Skeletal muscle tissue (tissue), 3 donors: ENCODE measurements at regions not wholly inside any gene's neighbourhood (a gene's known extent, or its start where the extent isn't known, plus 50 kb on each side); places are given as distances from the start of the nearest gene placed in this dataset.

Experiments used
- H3K27ac ChIP-seq: one replicate; pipeline ENCODE4 v1.7.0; 2013; ENCODE audit warnings: mild to moderate bottlenecking, low read depth, low read length, inconsistent platforms
- H3K27me3 ChIP-seq, 3 donors: one replicate each; pipeline ENCODE4 v1.7.0; 2013; ENCODE audit warnings: low read length in 3 of 3; ENCODE audit not compliant: control insufficient read depth in 3 of 3, insufficient read depth in 3 of 3
- H3K36me3 ChIP-seq, 3 donors: one replicate each; pipeline ENCODE4 v1.7.0; 2013; ENCODE audit warnings: low read length in 3 of 3; ENCODE audit not compliant: control insufficient read depth in 3 of 3, insufficient read depth in 3 of 3
- H3K4me1 ChIP-seq, 3 donors: one replicate each; pipeline ENCODE4 v1.7.0; 2013; ENCODE audit warnings: low read length in 3 of 3, mild to moderate bottlenecking in 3 of 3; ENCODE audit not compliant: control insufficient read depth in 3 of 3, insufficient read depth in 3 of 3
- H3K4me3 ChIP-seq, 3 donors: one replicate each; pipeline ENCODE4 v1.7.0; 2013; ENCODE audit warnings: low read length in 3 of 3
- H3K9ac ChIP-seq, 3 donors: one replicate each; pipeline ENCODE4 v1.7.0; 2013; ENCODE audit warnings: low read length in 3 of 3, mild to moderate bottlenecking in 3 of 3, moderate library complexity in 2 of 3, low read depth in 1 of 3
- H3K9me3 ChIP-seq, 3 donors: one replicate each; pipeline ENCODE4 v1.7.0; 2013; ENCODE audit warnings: low read length in 3 of 3; ENCODE audit not compliant: control insufficient read depth in 3 of 3
- donor health status: Osteomylitis.

- H3K4me1 ChIP-seq = no peaks in the 10 kb centered on the region
- H3K27me3 ChIP-seq = no peaks in the 10 kb centered on the region
- no peak overlapping the region for H3K4me3 ChIP-seq
- no peaks in the 10 kb centered on the region for H3K9me3 ChIP-seq
- H3K36me3 ChIP-seq = no peaks in the 10 kb centered on the region
- H3K27ac ChIP-seq = no peak overlapping the region
- no peak overlapping the region for H3K9ac ChIP-seq
These were observed 55.1 kb upstream of the SLC1A1 start for GRCh38 chr9:4435197-4435596.

DNA sequence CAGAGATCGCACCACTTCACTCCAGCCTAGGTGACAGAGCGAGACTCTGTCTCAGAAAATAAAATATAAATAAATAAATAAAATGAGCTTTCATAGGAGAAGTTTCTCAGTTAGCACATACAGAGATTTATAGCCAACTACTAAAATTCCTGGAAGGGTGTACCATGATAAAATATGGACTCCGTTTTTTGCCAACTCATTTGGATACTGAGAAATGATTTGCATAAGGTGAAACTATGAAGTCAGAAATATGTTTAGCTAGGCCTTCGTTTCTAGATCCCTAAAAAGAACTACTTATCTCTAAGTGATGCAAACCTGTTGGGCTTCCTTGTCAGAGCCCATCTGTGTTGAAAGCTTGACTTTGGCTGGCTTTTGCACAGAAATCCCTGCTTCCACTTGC is 56.9 kb upstream of the SLC1A1 start:
- H3K4me3 ChIP-seq = no peak overlapping the region

DNA sequence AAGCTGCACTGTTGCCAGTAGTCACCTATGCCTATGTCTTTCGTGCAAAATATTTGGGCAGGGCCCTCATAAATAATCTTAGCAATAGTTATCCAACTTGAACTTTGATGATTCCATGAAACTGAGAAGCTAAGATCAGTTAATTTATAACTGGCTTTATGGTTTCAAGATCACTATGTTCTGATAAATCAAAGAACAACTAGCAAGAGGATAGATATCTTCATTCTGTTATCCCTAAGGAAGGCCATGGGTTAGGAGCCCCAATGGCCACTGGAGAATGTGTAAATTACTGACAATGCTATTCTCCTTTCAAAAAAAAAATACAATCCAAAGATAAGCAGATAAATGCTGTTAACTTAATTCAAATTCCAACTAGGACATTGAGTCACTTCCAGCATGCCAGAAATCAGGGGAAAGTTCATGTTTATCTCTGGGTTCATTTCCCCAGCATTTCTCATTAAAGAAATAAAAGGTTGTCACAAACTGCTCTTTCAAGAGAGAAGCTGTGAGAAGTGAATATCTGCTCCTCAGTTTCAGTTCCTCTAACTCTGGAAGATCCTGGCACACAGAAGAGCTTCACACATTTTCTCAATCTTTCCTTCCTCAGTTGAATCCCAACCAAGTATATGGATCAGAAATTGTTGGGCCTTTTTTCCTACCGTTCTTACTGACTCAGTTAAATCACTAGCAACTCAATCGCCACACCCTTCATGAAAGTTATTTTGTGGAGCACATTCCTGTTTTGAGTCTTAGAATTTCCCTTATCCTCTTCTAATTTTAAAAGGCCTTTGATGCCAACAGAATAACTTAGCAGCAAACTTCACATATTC is 59.6 kb upstream of the SLC1A1 start:
- Histone ChIP-seq H3K27ac (peak overlapping the region; percentile 8), H3K9me3 (no peaks in the 10 kb centered on the region), H3K27me3 (no peaks in the 10 kb centered on the region), H3K4me3 (no peak overlapping the region), H3K4me1 (no peaks in the 10 kb centered on the region), H3K36me3 (no peaks in the 10 kb centered on the region), H3K9ac (no peak overlapping the region)

More for the DNA sequence above, 56.9 kb upstream of the SLC1A1 start:
- Histone ChIP-seq H3K27me3 (no peaks in the 10 kb centered on the region), H3K36me3 (no peaks in the 10 kb centered on the region), H3K4me1 (no peaks in the 10 kb centered on the region), H3K9ac (no peak overlapping the region), H3K27ac (no peak overlapping the region), H3K9me3 (no peaks in the 10 kb centered on the region)

GRCh38 chr9:4425319-4426045 is 64.8 kb upstream of the SLC1A1 start:
- Histone ChIP-seq H3K4me3 (no peak overlapping the region), H3K9me3 (no peaks in the 10 kb centered on the region), H3K27ac (no peak overlapping the region), H3K4me1 (no peaks in the 10 kb centered on the region), H3K36me3 (no peaks in the 10 kb centered on the region), H3K9ac (no peak overlapping the region), H3K27me3 (peaks cover 0 to 3% (median 0%) of the 10 kb centered on the region in 3 donors)

DNA sequence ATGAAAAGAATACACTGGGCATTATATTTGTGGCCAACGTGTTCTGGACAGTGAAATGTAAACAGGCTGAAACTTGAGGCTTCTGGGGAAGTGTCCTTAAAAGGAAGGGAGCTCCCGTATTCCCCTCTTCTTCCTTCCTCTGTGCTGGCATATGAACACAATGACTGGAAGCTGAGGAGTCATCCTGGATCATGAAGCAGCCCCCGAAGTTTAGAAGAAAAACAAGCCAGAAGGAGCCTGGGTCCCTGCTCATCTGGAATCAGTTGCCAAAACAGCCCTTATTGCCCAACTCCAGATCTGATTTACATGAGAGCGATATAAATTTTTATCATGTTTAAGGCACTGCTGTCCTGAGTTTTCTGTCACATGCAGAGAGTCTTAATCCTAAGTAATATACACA is 65.4 kb upstream of the SLC1A1 start:
- Histone ChIP-seq H3K4me1 (no peaks in the 10 kb centered on the region), H3K9ac (no peak overlapping the region), H3K27ac (no peak overlapping the region)

GRCh38 chr9:4424038-4424437 is 66.2 kb upstream of the SLC1A1 start:
- Histone ChIP-seq H3K36me3 (no peaks in the 10 kb centered on the region), H3K4me1 (no peaks in the 10 kb centered on the region), H3K27ac (no peak overlapping the region), H3K4me3 (no peak overlapping the region), H3K27me3 (peaks cover 0 to 3% (median 0%) of the 10 kb centered on the region in 3 donors), H3K9ac (no peak overlapping the region), H3K9me3 (no peaks in the 10 kb centered on the region)

More for the DNA sequence above, 65.4 kb upstream of the SLC1A1 start:
- Histone ChIP-seq H3K27me3 (peaks cover 0 to 3% (median 0%) of the 10 kb centered on the region in 3 donors), H3K9me3 (no peaks in the 10 kb centered on the region), H3K4me3 (no peak overlapping the region), H3K36me3 (no peaks in the 10 kb centered on the region)

DNA sequence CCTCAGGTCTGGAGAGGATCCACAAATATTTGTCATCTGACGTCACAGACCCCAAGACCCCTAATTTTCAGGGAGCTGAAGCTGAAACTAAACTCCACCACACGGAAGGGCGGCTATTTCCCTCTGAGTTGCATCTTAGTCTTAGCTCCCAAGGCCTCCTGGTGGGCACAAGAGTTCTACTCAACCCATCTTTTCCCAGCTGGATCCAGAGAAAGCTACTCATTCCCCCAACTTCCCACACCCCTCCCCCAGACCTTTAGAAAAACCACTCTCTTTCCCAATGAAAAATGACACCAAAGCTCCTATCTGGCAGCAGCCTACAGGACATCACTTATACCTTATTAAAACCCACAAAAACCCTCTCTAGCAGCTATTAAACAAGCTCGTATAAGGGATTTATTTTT is 67.1 kb upstream of the SLC1A1 start:
- no peaks in the 10 kb centered on the region for H3K36me3 ChIP-seq
- H3K9ac ChIP-seq = no peak overlapping the region

DNA sequence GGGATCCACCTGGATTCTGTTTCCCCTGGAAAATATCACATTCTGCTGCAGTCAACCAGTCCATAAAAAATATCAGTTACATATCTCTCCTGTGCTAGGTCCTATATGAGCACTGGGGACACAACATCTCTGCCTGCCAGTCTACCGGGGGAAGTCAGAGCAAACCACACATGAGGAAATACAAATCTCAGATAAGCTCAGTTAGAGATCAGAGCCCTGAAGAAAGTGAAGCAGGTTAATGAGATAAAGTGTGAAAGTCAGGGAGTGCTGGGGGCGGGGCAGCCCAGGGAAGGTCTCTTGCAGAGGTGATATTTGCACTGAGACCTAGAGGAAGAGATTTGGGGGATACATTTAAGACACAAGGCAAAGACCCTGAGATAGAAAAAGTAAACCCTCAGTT is 67.8 kb upstream of the SLC1A1 start:
- Histone ChIP-seq H3K27ac (no peak overlapping the region), H3K9me3 (no peaks in the 10 kb centered on the region), H3K9ac (no peak overlapping the region), H3K36me3 (no peaks in the 10 kb centered on the region), H3K4me1 (no peaks in the 10 kb centered on the region), H3K27me3 (peaks cover 0 to 3% (median 0%) of the 10 kb centered on the region in 3 donors), H3K4me3 (no peak overlapping the region)

More for the DNA sequence above, 67.1 kb upstream of the SLC1A1 start:
- no peak overlapping the region for H3K27ac ChIP-seq
- no peaks in the 10 kb centered on the region for H3K9me3 ChIP-seq
- peaks cover 0 to 3% (median 0%) of the 10 kb centered on the region in 3 donors for H3K27me3 ChIP-seq
- no peak overlapping the region for H3K4me3 ChIP-seq
- no peaks in the 10 kb centered on the region for H3K4me1 ChIP-seq

DNA sequence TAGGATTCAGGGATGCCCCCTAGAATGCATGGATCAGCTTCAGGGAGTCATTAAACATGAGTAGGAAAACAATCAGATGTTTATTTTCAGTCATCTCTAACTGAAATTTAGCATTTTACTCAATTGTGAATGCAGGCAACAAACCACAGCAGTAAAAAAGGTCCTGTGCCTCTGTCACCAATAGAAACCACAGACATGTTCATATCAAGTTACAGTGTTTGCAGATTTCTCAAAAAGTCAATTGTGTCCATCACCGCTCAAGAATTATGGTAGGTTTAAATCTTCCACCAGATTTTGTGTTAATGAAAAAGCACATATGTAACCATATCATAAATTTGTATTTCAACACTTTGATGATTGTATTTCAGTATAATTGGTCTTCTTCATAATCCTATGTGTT is 68.4 kb upstream of the SLC1A1 start:
- Histone ChIP-seq H3K27ac (no peak overlapping the region), H3K36me3 (no peaks in the 10 kb centered on the region), H3K27me3 (peaks cover 0 to 3% (median 0%) of the 10 kb centered on the region in 3 donors), H3K9me3 (no peaks in the 10 kb centered on the region), H3K4me3 (no peak overlapping the region), H3K4me1 (no peaks in the 10 kb centered on the region), H3K9ac (no peak overlapping the region)

DNA sequence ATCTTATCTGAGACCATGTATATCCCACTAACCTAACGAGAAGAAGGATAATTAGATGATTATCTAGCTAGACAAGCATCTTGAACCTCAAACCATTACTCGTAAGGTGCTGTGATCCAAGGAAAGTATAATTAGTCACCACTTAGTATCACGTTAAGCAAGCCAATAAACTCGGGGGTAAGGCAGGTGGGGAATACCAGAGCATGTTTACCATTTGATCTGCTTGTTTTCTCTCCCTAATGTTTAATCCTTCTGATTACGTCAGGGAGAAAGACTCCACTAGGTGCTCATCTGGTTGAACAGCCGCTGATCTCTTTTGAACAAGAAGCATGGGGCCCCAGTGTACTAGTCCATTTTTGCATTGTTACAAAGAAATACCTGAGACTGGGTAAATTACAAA is 69.9 kb upstream of the SLC1A1 start:
- H3K36me3 ChIP-seq = no peaks in the 10 kb centered on the region
- no peak overlapping the region for H3K27ac ChIP-seq
- H3K9me3 ChIP-seq = no peaks in the 10 kb centered on the region
- peaks cover 0 to 1% (median 0%) of the 10 kb centered on the region in 3 donors for H3K27me3 ChIP-seq
- H3K9ac ChIP-seq = no peak overlapping the region
- H3K4me3 ChIP-seq = no peak overlapping the region
- H3K4me1 ChIP-seq = no peaks in the 10 kb centered on the region
